GM12878 (cell line): ENCODE measurements at regions not wholly inside any gene's neighbourhood (a gene's known extent, or its start where the extent isn't known, plus 50 kb on each side); places are given as distances from the start of the nearest gene placed in this dataset.

Source experiments
- ATAC-seq: fragments of 200-7000 bp; cut with Tn5 transposase; 3 replicates; pipeline ENCODE4 v1.9.1; 2020; ENCODE audit warnings: mild to moderate bottlenecking, moderate library complexity
- BruUV-seq: library from RNA; stranded (reverse); fragments of 400-500 nt; replicated peaks from 2 replicates; lab custom pipeline; 2021; lab: Mats Ljungman, UMichigan
- CTCF ChIA-PET: fragments of 300-600 bp; sonication (Branson Sonifier 250); formaldehyde crosslinking; extraction: SDS; loops from one replicate; lab custom pipeline; 2021; ENCODE audit warnings: inconsistent platforms; lab: Yijun Ruan, JAX
- POLR2A ChIA-PET: fragments of 350-600 bp; formaldehyde crosslinking; extraction: SDS; loops from one replicate; lab custom pipeline; 2021; ENCODE audit warnings: inconsistent platforms; lab: Charles Lee
- RAD21 ChIA-PET: fragments of 300-600 bp; sonication (Branson Sonifier 250); formaldehyde crosslinking; loops from one replicate; lab custom pipeline; 2023; ENCODE audit warnings: antibody characterized with exemption; ENCODE audit not compliant: unreplicated experiment; lab: Charles Lee
- SMC1A ChIA-PET: fragments of 300-600 bp; sonication (Branson Sonifier 250); formaldehyde crosslinking; loops from one replicate; lab custom pipeline; 2023; ENCODE audit not compliant: unreplicated experiment, uncharacterized antibody; lab: Charles Lee
- DNase-seq: peaks from one replicate; pipeline ENCODE4 v3.0.0-alpha.2; 2011; ENCODE audit warnings: low read depth, low spot score
- FAIRE-seq: peaks from 3 replicates; lab custom pipeline; 2011; peaks lifted over from hg19 to GRCh38; lab: Jason Lieb, UNC
- H2AFZ ChIP-seq: 2 replicates; pipeline ENCODE4 v1.6.0; 2011; ENCODE audit warnings: low read depth, low read length, control low read depth; ENCODE audit not compliant: control insufficient read depth
- H3K27ac ChIP-seq: 2 replicates; pipeline ENCODE4 v1.5.1; 2011; ENCODE audit warnings: control low read depth; ENCODE audit not compliant: control insufficient read depth, insufficient read depth
- H3K27me3 ChIP-seq, 2 experiments: replicated peaks in 1 of 2; 2 replicates each; pipeline versions ENCODE4 v1.6.0 to v1.6.1; 2011; ENCODE audit warnings: low read length in 1 of 2; ENCODE audit not compliant: control insufficient read depth in 2 of 2, insufficient read depth in 2 of 2
- H3K36me3 ChIP-seq, 2 experiments: 2 replicates each; pipeline ENCODE4 v1.5.1; 2011; ENCODE audit warnings: low read length in 1 of 2; ENCODE audit not compliant: control insufficient read depth in 2 of 2, insufficient read depth in 2 of 2
- H3K4me1 ChIP-seq: 2 replicates; pipeline ENCODE4 v1.6.1; 2011; ENCODE audit warnings: mild to moderate bottlenecking, low read length, moderate library complexity, mixed read lengths; ENCODE audit not compliant: control insufficient read depth, insufficient read depth
- H3K4me2 ChIP-seq: 2 replicates; pipeline ENCODE4 v1.6.0; 2011; ENCODE audit warnings: control low read depth; ENCODE audit not compliant: control insufficient read depth, insufficient read depth
- H3K4me3 ChIP-seq: fragments of 200-600 bp; sonication (generic); 2 replicates; pipeline ENCODE4 v1.5.1; 2016
- H3K79me2 ChIP-seq: 2 replicates; pipeline ENCODE4 v1.6.0; 2011; ENCODE audit warnings: low read length; ENCODE audit not compliant: control insufficient read depth, insufficient read depth
- H3K9ac ChIP-seq: 2 replicates; pipeline ENCODE4 v1.8.0; 2011; ENCODE audit warnings: low read length, control low read depth, mixed read lengths; ENCODE audit not compliant: control insufficient read depth, insufficient read depth
- H3K9me3 ChIP-seq: replicated peaks from 3 replicates; pipeline ENCODE4 v1.5.1; 2011; ENCODE audit warnings: mild to moderate bottlenecking, low read length; ENCODE audit not compliant: control insufficient read depth, insufficient read depth
- H4K20me1 ChIP-seq: 2 replicates; pipeline ENCODE4 v1.6.0; 2011; ENCODE audit not compliant: control insufficient read depth, insufficient read depth
- IKZF1 ChIP-seq: fragments of 450-650 bp; conservative IDR thresholded peaks from 2 replicates; pipeline ENCODE4 v1.6.1; 2017; ENCODE audit warnings: antibody characterized with exemption, mild to moderate bottlenecking
- NFYA ChIP-seq: IDR thresholded peaks from 2 replicates; pipeline ENCODE4 v1.6.1; 2011; ENCODE audit warnings: low read depth, mild to moderate bottlenecking, low read length, improper control_type of control experiment, borderline replicate concordance
- POU2F2 ChIP-seq: IDR thresholded peaks from 3 replicates; pipeline ENCODE4 v1.6.1; 2011; ENCODE audit warnings: low read depth, mild to moderate bottlenecking, low read length, borderline replicate concordance
- RUNX3 ChIP-seq: IDR thresholded peaks from 2 replicates; pipeline ENCODE4 v1.6.1; 2012; ENCODE audit warnings: low read length, inconsistent platforms
- SIX5 ChIP-seq: IDR thresholded peaks from 2 replicates; pipeline ENCODE4 v1.6.1; 2011; ENCODE audit warnings: mild to moderate bottlenecking, low read depth, low read length, moderate library complexity; ENCODE audit not compliant: severe bottlenecking
- SMAD5 ChIP-seq: IDR thresholded peaks from 2 replicates; pipeline ENCODE4 v1.6.1; 2016; ENCODE audit warnings: antibody characterized with exemption, low read depth
- ZBED1 ChIP-seq: IDR thresholded peaks from 2 replicates; pipeline ENCODE4 v1.6.1; 2016; ENCODE audit warnings: borderline replicate concordance
- ZNF207 ChIP-seq: fragments of 450-650 bp; IDR thresholded peaks from 2 replicates; pipeline ENCODE4 v1.6.1; 2014; ENCODE audit warnings: antibody characterized with exemption, mild to moderate bottlenecking, borderline replicate concordance
- ZSCAN29 ChIP-seq: fragments of 450-650 bp; IDR thresholded peaks from 2 replicates; pipeline ENCODE4 v1.6.1; 2017; ENCODE audit warnings: mild to moderate bottlenecking, moderate library complexity
- WGBS: methylation state at CpG from one replicate; pipeline ENCODE4 v1.1.6; 2016; ENCODE audit warnings: low lambda C conversion rate; ENCODE audit not compliant: insufficient replicate concordance, insufficient coverage; ENCODE audit errors: missing lambda C conversion rate; 5-methylcytosine and 5-hydroxymethylcytosine counted together
- in situ Hi-C: fragments of 300-500 bp; cut with MboI; formaldehyde crosslinking; loops from 9 replicates; pipeline ENCODE4 v1.14.3; 2018; ENCODE audit warnings: mixed read lengths
- intact Hi-C: fragments of 100-400 bp; cut with micrococcal nuclease; formaldehyde crosslinking; loops from one replicate; pipeline ENCODE4 v1.14.2; 2022; ENCODE audit not compliant: unreplicated experiment
- TF ChIP-seq, protein P1 (sequence below): fragments of 450-650 bp; formaldehyde crosslinking; IDR thresholded peaks from 2 replicates; pipeline ENCODE4 v1.4.0; 2020; ENCODE audit warnings: mild to moderate bottlenecking, moderate library complexity

DNA sequence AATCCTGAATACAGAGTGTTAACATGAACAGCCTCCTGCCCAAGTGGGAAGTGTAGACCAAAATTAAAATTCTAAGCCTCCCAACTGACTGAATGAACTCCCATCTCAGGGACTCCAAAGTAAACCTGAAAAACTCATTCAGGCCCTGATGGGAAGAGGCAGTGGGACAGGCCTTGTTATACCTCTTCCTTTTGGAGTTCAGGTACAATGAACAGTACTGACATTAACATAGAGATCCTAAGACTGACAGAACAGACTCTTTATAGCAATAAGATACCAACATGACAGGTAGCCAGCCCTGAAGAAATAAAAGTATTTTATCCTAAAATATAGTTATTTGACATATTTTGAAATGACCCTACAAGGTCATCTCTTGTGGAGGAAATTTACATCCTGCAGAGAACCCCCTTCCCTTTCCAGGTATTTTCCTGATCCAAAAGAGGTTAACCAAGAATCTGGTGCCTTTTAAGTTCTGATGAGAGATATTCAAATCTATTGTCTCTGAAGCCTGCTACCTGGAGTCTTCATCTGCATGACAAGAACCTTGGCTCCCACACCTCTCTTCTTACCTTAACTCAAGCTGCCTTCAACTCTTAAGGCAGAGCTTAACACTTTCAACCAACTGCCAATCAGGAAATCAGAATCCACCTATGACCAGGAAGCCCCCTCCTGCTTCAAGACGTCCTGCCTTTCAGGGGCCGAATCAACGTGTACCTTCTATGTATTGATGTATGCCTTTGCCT lies 103.3 kb upstream of the PFKP start:
- Histone ChIP-seq H3K9ac (no peak overlapping the region), H3K4me1 (no peaks in the 10 kb centered on the region), H3K79me2 (no peaks in the 10 kb centered on the region), H3K36me3 (no peaks in the 10 kb centered on the region), H3K9me3 (no peaks in the 10 kb centered on the region), H3K4me2 (no peak overlapping the region), H4K20me1 (no peaks in the 10 kb centered on the region), H3K4me3 (no peak overlapping the region), H3K27ac (no peak overlapping the region)
- RAD21 ChIA-PET, result no interaction called here
- POLR2A ChIA-PET, result no interaction called here
- no peak for DNase-seq
- in situ Hi-C loops, result no loop called here
- SMC1A ChIA-PET, result no interaction called here
- CTCF ChIA-PET, result no interaction called here
- FAIRE-seq, result no peak
- TF ChIP-seq SIX5 (no peak), NFYA (no peak), RUNX3 (no peak), SMAD5 (no peak), ZBED1 (no peak), IKZF1 (no peak), ZNF207 (no peak), ZSCAN29 (no peak), POU2F2 (no peak)
- TF ChIP-seq, protein P1, sequence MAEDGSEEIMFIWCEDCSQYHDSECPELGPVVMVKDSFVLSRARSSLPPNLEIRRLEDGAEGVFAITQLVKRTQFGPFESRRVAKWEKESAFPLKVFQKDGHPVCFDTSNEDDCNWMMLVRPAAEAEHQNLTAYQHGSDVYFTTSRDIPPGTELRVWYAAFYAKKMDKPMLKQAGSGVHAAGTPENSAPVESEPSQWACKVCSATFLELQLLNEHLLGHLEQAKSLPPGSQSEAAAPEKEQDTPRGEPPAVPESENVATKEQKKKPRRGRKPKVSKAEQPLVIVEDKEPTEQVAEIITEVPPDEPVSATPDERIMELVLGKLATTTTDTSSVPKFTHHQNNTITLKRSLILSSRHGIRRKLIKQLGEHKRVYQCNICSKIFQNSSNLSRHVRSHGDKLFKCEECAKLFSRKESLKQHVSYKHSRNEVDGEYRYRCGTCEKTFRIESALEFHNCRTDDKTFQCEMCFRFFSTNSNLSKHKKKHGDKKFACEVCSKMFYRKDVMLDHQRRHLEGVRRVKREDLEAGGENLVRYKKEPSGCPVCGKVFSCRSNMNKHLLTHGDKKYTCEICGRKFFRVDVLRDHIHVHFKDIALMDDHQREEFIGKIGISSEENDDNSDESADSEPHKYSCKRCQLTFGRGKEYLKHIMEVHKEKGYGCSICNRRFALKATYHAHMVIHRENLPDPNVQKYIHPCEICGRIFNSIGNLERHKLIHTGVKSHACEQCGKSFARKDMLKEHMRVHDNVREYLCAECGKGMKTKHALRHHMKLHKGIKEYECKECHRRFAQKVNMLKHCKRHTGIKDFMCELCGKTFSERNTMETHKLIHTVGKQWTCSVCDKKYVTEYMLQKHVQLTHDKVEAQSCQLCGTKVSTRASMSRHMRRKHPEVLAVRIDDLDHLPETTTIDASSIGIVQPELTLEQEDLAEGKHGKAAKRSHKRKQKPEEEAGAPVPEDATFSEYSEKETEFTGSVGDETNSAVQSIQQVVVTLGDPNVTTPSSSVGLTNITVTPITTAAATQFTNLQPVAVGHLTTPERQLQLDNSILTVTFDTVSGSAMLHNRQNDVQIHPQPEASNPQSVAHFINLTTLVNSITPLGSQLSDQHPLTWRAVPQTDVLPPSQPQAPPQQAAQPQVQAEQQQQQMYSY (CRISPR knock-in tag), result no peak
- TF ChIP-seq, all 136 proteins: peak for 0
- WGBS, result 19% methylated on average over 3 of the region's 3 CpGs
- no peak for ATAC-seq
- no peak overlapping the region for H2AFZ ChIP-seq
- intact Hi-C loops, result no loop called here
- BruUV-seq, result no TSS peak
- H3K27me3 ChIP-seq, result peaks cover 0 to 2% of the 10 kb centered on the region in 2 experiments; a peak in 2 of 4 replicates
